ENCODE measurements at regions not wholly inside any gene's neighbourhood (a gene's known extent, or its start where the extent isn't known, plus 50 kb on each side); places are given as distances from the start of the nearest gene placed in this dataset.

- Histone ChIP-seq H3K27me3 (ENCODE audit: insufficient read depth, poor library complexity, severe bottlenecking) (no peaks in the 10 kb centered on the region), H3K27ac (ENCODE audit: poor library complexity, severe bottlenecking) (no peak overlapping the region), H3K4me3 (ENCODE audit: severe bottlenecking) (no peak overlapping the region), H3K36me3 (ENCODE audit: low read depth) (no peaks in the 10 kb centered on the region), H3K9me3 (ENCODE audit: severe bottlenecking) (no peaks in the 10 kb centered on the region), H3K4me1 (ENCODE audit: insufficient read depth, poor library complexity, severe bottlenecking) (no peaks in the 10 kb centered on the region)
- ATAC-seq (ENCODE audit: low read depth), result no peak
- TF ChIP-seq CTCF (IDR thresholded peaks at IDR 0.05; ENCODE audit: poor library complexity, severe bottlenecking), result no peak
- no peak for DNase-seq (ENCODE audit: low spot score)
Observed at GRCh38 chr10:128934492-128934891, 532.5 kb upstream of the MGMT start.

- no peak overlapping the region for H3K27ac ChIP-seq (ENCODE audit: poor library complexity, severe bottlenecking)
- no peaks in the 10 kb centered on the region for H3K4me1 ChIP-seq (ENCODE audit: insufficient read depth, poor library complexity, severe bottlenecking)
- H3K27me3 ChIP-seq (ENCODE audit: insufficient read depth, poor library complexity, severe bottlenecking), result no peaks in the 10 kb centered on the region
- no peak for ATAC-seq (ENCODE audit: low read depth)
- no peak for DNase-seq (ENCODE audit: low spot score)
- no peak overlapping the region for H3K4me3 ChIP-seq (ENCODE audit: severe bottlenecking)
- no peak for TF ChIP-seq CTCF (IDR thresholded peaks at IDR 0.05; ENCODE audit: poor library complexity, severe bottlenecking)
- H3K9me3 ChIP-seq (ENCODE audit: severe bottlenecking), result no peaks in the 10 kb centered on the region
- H3K36me3 ChIP-seq (ENCODE audit: low read depth), result no peaks in the 10 kb centered on the region
Observed at GRCh38 chr10:128936392-128936791, 530.6 kb upstream of the MGMT start.

GRCh38 chr10:128938558-128938957, 528.5 kb upstream of the MGMT start:
- TF ChIP-seq CTCF (IDR thresholded peaks at IDR 0.05; ENCODE audit: poor library complexity, severe bottlenecking), result no peak
- H3K27ac ChIP-seq (ENCODE audit: poor library complexity, severe bottlenecking), result no peak overlapping the region
- H3K27me3 ChIP-seq (ENCODE audit: insufficient read depth, poor library complexity, severe bottlenecking), result no peaks in the 10 kb centered on the region
- no peaks in the 10 kb centered on the region for H3K9me3 ChIP-seq (ENCODE audit: severe bottlenecking)
- H3K36me3 ChIP-seq (ENCODE audit: low read depth), result no peaks in the 10 kb centered on the region
- no peak for DNase-seq (ENCODE audit: low spot score)
- ATAC-seq (ENCODE audit: low read depth), result no peak
- H3K4me1 ChIP-seq (ENCODE audit: insufficient read depth, poor library complexity, severe bottlenecking), result no peaks in the 10 kb centered on the region
- no peak overlapping the region for H3K4me3 ChIP-seq (ENCODE audit: severe bottlenecking)

- ATAC-seq (ENCODE audit: low read depth), result no peak
- Histone ChIP-seq H3K36me3 (ENCODE audit: low read depth) (no peaks in the 10 kb centered on the region), H3K4me3 (ENCODE audit: severe bottlenecking) (no peak overlapping the region), H3K27ac (ENCODE audit: poor library complexity, severe bottlenecking) (no peak overlapping the region), H3K4me1 (ENCODE audit: insufficient read depth, poor library complexity, severe bottlenecking) (no peaks in the 10 kb centered on the region), H3K9me3 (ENCODE audit: severe bottlenecking) (no peaks in the 10 kb centered on the region), H3K27me3 (ENCODE audit: insufficient read depth, poor library complexity, severe bottlenecking) (no peaks in the 10 kb centered on the region)
- TF ChIP-seq CTCF (IDR thresholded peaks at IDR 0.05; ENCODE audit: poor library complexity, severe bottlenecking), result no peak
- DNase-seq (ENCODE audit: low spot score), result no peak
Observed at GRCh38 chr10:128940081-128940480, 527.0 kb upstream of the MGMT start.

GRCh38 chr10:128943111-128943510, 523.9 kb upstream of the MGMT start:
- Histone ChIP-seq H3K9me3 (ENCODE audit: severe bottlenecking) (no peaks in the 10 kb centered on the region), H3K27me3 (ENCODE audit: insufficient read depth, poor library complexity, severe bottlenecking) (no peaks in the 10 kb centered on the region), H3K36me3 (ENCODE audit: low read depth) (no peaks in the 10 kb centered on the region), H3K27ac (ENCODE audit: poor library complexity, severe bottlenecking) (no peak overlapping the region), H3K4me1 (ENCODE audit: insufficient read depth, poor library complexity, severe bottlenecking) (no peaks in the 10 kb centered on the region), H3K4me3 (ENCODE audit: severe bottlenecking) (no peak overlapping the region)
- ATAC-seq (ENCODE audit: low read depth), result no peak
- no peak for DNase-seq (ENCODE audit: low spot score)
- no peak for TF ChIP-seq CTCF (IDR thresholded peaks at IDR 0.05; ENCODE audit: poor library complexity, severe bottlenecking)

Measured in RWPE2 (cell line).